Neural progenitor cell (in vitro differentiated cells): ENCODE measurements at regions not wholly inside any gene's neighbourhood (a gene's known extent, or its start where the extent isn't known, plus 50 kb on each side); places are given as distances from the start of the nearest gene placed in this dataset.

Experiments used
- EZH2 ChIP-seq: fragments of 200-600 bp; sonication (generic); IDR thresholded peaks from 2 replicates; pipeline ENCODE4 v1.6.1; 2017; ENCODE audit warnings: antibody characterized with exemption, mild to moderate bottlenecking, moderate library complexity
- EZH2phosphoT487 ChIP-seq: fragments of 200-600 bp; sonication (generic); IDR thresholded peaks from 2 replicates; pipeline ENCODE4 v1.6.1; 2017; ENCODE audit warnings: antibody characterized with exemption

DNA sequence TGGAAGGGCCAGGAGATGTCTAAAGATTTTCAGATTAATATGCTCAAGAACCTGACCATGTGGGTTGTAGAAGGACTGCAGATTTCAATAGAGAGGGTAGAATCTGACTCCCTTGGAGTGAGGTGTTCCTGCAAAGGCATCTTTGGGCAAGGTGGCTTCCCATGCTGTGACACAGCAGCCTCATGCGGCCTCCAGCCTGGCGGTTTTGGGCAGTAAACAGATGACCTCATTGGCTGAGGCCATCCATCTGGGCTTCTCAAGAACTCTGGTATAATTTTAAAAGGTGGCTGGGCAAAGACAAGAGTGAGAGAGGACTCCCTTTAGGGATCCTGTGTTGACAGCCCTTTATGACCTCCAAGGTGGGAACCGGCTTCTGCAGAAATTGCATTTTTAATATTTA, 90.3 kb upstream of the ERCC6L2 start:
- TF ChIP-seq EZH2 = no peak
- no peak for TF ChIP-seq EZH2phosphoT487
